ENCODE measurements at regions not wholly inside any gene's neighbourhood (a gene's known extent, or its start where the extent isn't known, plus 50 kb on each side); places are given as distances from the start of the nearest gene placed in this dataset.

DNA sequence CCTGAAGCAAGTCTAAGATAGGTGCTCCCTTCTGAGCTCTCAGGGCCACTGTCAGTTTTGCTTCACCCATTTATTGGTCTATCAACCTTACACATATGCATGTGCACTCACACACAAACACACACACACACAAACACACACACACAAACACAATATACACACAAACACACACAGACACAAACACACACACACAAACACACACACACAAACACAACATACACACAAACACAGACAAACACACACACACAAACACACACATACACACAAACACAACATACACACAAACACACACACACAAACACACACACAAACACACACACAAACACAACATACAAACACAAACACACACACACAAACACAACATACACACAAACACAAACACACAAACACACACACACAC is 181.6 kb upstream of the KLHL29 start:
- DNase-seq (ENCODE audit: low read depth in 2 of 2, low spot score in 1 of 2): no peak

DNA sequence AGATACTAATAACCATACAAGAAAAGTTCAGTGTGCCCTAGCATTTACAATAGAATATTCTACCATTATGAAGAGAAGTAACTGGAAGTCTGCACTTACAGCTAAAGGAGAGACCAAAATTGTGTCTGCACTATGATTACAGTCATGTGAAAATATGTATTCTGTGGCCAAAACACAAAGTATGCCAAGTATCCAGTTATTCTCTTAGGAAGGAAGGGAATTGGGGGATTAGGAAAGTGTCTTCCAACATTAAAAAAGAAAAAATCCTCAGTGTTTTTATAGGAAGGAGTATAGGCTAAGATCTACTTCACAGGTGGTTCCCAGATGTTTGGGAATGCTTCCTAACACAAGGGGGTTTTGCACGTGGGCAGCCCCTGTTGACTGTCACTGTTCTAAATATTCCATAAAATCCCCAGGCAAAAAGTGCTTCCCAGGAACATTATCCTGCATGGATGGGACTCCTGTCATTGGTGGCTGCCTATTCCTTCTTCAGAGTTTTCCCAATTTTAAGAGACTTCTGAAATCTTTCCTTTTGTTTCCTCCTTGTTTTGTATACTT is 180.2 kb upstream of the KLHL29 start:
- no peak for DNase-seq (ENCODE audit: low read depth in 2 of 2, low spot score in 1 of 2)

DNA sequence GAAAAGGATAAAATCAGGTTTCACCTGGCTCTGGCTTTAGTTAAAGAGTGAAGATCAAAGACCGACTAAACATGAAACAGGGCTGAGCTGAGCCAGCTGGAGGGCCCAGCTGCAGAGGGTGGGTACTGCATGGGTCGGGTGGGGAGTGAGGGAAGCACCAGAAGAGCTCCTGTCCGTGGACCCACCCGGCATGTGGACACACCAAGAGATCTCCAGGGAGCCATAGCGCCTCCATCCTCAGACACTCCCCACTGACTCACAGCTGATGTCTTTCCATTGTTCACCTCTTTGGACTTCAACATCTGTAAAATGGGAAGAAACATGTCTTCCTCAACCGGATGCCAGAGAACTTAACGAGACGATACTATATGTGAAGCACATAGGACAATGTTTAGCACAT is 178.3 kb upstream of the KLHL29 start:
- no peak for DNase-seq (ENCODE audit: low read depth in 2 of 2, low spot score in 1 of 2)

DNA sequence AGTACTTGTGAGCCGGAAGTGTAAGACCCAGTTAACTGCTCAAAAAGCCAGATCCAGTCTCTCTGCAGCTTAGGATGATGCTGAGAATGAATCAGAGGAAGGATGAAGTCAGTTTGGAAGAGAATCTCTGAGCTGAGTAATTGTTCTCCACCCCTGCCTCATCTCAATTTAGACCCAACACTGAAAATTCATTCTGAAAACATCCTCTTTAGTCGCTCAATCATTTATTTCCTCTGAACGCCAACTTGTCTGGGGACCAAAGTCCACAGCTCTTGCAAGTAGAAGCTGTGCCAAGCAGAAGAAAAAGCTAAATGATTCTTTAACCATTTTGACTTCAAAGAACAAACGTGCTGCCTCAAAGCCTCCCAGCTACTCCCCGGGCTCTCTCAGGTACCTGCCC is 177.1 kb upstream of the KLHL29 start:
- DNase-seq (ENCODE audit: low read depth in 2 of 2, low spot score in 1 of 2): no peak

DNA sequence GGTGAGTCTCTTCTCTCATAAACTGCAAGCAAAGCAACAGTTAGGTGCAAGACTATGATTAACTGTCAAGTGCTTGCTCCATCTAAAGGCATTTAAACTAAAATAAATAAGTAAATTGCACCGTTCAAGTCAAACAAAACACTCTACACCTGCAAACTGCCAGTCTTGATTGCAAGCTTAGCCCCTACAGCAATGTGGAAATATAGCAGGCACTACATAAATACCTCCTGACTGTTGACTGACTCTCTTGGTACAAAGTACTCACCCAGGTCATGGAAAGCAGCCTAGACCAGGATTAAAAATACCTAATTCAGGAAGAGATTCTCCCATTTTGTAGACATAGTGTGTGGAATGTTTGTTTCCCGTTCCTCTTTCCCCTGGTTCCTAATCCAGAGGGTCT is 176.6 kb upstream of the KLHL29 start:
- no peak for DNase-seq (ENCODE audit: low read depth in 2 of 2, low spot score in 1 of 2)

DNA sequence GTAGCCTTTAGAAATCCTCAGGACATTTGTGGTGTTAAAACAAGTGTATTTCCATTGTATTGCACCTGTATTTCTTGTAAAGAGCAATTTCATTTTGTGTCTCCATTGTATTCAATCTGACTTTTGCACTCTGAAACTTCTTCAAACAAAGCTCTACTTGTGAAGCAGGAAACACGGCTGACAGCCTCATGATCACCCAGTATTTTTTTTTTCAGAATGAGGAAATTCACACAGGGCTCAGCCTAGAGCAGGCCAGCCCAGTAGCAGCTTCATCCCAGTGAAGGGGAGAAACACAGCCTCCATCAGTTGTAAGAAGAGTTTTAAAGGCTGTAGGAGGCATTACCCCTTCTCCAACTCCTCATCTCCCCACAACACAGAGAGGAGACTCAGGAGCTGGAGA is 175.9 kb upstream of the KLHL29 start:
- DNase-seq (ENCODE audit: low read depth in 2 of 2, low spot score in 1 of 2): no peak

DNA sequence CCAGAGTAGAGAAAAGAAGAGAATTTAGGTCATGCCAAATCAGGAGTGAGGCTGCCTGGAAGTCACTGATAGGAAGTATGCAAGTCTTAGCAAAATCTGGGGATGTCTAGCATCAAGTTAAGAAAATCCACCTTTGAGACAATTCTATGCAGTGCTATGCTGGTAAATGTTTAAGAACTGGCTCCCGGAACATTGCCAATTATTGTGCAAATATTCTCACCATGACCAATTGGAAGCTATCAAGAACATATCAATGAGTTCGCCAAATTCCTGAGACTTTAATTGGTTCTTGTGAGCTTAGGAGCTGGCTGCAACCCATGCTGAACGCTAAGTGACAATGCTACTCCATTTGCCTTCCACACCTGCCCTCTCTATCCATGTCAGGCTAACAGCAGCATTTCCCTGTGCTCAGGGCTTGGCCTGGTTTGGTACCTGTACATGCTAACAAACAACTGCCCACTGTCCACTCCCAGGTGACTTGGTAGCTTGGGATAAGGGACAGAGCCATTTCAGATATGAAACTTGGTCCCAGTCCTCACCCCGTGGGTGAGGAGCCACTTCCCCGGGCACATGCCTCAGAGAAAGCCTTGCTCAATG is 172.9 kb upstream of the KLHL29 start:
- DNase-seq (ENCODE audit: low read depth in 2 of 2, low spot score in 1 of 2): no peak

DNA sequence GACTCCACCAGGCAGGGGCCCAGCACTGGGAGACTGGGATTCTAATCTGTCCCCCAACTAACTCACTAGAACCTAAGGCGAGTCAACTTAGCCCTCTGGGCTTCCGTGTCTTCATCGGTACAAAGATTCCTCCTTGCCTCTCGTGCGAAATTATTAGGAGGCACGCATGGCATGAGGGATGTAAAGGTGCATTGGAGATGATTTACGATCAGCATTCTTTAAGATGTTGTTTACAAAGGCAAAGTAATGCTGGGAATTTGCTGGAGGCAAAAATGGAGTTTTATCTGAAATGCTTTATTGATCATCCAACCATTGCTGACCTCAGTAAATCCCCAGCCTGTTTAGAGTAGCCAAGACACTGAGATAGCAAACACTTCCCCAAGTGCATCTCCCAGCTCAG is 171.8 kb upstream of the KLHL29 start:
- DNase-seq (ENCODE audit: low read depth in 2 of 2, low spot score in 1 of 2): no peak

DNA sequence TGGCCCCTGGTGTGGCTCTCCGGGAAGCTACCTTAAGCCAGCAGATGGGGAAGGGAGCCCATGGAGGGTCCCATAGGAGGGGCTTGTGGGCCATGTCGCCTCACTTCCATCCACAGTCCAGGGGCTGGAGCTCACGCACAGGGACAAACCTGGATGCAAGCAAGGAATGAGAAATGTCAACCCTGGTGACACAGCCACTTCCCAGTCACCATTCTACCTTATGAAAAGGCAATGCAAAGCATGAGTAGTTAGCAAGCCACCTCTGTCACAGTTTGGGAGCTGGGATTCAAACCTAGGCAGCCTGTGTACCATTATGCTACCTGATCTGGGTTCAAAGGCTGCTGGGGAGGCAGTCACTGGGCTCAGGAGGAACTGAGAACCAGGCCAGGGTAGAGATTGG is 170.0 kb upstream of the KLHL29 start:
- no peak for DNase-seq (ENCODE audit: low read depth in 2 of 2, low spot score in 1 of 2)

DNA sequence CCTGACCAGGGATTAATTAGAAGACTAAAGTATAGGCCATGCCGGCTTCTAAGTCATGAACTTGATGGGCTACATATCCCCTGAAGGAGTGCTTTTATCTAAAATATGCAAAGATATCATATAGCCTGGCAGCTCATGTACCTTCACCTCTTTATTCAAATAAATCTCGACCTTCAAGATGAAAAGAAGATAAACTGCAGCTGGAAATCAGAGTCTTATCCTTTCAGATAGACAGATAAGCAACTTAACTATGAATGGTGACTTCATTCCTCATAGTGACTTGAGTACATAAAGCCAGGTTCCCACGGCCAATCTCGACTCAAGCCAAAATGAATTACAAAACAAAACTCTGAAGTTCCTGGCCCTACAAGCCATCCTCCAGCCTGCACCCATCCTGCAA is 165.3 kb upstream of the KLHL29 start:
- no peak for DNase-seq (ENCODE audit: low read depth in 2 of 2, low spot score in 1 of 2)

DNA sequence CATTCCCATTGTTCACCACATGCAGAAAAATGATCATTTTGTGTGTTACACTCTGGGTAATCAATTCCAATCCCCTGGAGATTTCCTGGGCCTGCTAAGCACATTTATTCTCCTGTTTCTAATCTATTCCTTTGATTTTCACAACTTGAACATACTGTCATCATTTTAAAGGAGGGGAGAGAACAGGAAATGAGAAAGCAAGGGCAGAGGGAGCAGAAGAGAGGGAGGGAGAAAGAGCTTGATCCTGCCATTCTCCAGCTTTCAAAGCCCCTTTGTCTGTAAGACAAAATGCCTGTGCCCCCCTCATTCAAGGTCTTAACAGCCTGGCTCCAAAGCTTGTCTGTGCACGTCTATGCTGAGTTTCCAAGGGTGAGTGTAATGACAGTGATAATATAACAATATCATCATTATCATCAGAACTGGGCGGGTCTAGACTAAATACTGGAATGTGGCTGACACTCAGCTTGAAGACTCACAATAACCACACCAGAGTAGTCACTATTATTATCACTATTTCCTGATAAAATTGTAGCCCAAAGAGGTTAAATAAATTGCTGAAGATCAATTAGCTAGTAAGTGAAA is 164.4 kb upstream of the KLHL29 start:
- no peak for DNase-seq (ENCODE audit: low read depth in 2 of 2, low spot score in 1 of 2)

DNA sequence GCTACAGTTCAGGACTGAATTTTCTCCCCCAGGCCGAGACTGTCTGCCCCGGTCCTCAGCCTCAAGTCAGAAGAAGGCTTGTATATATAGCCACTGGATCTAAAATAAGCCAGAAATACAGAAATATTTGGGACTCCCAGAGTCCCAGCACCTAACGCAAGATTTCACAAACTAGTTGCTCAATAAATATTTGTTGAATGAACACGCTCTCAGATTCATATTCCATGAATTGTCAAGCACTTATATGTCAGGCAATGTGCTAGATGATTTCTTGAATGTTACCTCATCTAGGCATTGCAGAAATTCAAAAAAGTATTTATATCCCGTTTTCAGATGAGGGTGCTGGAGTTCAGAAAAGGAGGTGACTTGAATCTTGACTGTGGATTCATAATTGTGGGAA is 163.7 kb upstream of the KLHL29 start:
- no peak for DNase-seq (ENCODE audit: low read depth in 2 of 2, low spot score in 1 of 2)

DNA sequence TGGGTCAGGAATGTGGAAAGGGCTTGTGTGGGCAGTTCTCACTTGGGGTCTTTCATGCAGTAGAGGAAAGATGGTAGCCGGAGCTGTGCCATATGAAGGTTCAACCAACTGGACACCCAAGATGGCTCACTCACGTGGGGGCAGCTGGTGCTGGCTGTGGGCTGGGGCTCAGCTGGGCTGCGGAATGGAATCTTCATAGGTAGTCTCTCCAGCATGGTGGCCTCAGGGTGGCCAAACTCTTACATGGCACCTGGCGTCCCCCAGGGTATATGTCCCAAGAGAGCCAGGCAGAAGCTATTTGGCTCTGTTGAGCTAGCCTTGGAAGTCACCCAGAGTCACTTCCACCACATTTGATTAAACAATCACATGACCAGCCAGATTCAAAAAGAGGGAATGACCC is 163.1 kb upstream of the KLHL29 start:
- DNase-seq (ENCODE audit: low read depth in 2 of 2, low spot score in 1 of 2): no peak

DNA sequence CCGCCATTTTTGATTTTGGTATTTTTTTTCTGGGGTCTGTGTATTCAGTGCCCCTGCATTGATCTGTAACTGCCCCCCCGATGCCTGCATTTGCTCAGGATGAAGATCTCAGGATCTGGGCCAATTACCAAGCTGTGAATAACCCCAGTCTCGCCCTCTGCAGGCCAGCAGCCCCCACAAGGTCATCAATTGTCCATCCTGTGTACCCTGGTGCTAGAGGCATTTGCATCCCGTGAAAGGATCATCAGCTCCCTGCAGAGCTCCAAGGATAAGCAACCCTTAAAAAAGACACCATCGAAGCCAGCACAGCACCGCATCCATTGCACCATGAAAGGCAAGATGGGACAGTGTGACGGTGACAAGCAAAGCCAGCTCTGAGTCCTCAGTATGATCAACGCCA is 154.1 kb upstream of the KLHL29 start:
- no peak for DNase-seq (ENCODE audit: low read depth in 2 of 2, low spot score in 1 of 2)

DNA sequence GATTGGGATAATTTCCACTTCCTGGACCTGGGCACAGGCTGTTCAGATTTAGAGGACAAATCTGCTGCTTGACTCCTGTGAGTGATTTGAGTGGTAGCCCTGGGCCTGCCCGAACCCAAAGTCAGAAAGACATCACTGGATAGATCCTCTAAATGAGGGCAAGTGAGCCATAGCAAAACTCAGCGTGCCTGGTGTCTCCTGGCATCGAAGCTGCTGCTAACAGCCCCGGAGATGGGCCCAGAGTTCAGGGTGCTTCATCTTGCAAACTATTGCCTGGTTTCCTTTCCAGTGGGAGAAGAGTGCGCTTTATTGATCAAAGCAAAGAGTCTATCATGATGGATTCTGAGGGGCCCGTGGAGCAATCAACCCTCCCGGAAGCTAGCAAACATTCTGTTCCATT is 153.1 kb upstream of the KLHL29 start:
- DNase-seq (ENCODE audit: low read depth in 2 of 2, low spot score in 1 of 2): no peak

DNA sequence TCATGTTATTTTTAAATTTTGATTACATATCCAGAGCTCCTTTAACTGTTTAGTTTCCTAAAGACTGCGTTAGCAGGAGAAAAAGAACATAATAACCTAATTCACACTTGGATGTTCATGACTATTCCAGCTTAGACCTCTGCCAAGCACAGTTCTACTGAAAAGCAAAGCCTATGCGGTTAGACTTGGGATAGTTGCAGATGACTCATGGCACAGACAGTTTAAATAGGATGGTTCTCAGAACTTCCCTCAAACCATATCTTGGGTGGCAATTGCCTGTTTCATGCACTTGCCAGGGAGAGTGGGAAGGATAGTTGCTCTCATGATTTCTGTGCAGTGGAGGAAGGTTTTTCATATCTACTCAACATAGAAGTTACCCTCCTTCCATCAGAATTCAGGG is 149.7 kb upstream of the KLHL29 start:
- DNase-seq (ENCODE audit: low read depth in 2 of 2, low spot score in 1 of 2): no peak

DNA sequence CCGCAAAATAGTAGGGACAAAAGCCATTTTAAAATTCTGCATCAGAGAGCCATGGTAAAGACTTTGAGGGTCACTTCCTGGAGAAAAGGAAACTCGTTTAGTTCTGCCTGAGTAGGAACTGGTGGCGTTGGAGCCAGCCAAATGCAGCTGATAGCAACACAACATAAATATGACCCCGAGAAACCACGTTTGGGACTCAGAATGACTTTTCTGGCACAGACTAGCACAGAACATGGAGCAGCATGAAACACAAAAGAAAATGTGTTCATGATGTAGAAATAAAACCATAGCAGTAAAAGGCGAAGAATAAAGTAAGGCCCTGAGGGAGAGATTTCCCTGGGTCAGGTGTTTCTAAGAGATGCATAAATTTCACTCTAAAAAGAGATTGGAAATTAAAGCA is 149.2 kb upstream of the KLHL29 start:
- DNase-seq (ENCODE audit: low read depth in 2 of 2, low spot score in 1 of 2): no peak

DNA sequence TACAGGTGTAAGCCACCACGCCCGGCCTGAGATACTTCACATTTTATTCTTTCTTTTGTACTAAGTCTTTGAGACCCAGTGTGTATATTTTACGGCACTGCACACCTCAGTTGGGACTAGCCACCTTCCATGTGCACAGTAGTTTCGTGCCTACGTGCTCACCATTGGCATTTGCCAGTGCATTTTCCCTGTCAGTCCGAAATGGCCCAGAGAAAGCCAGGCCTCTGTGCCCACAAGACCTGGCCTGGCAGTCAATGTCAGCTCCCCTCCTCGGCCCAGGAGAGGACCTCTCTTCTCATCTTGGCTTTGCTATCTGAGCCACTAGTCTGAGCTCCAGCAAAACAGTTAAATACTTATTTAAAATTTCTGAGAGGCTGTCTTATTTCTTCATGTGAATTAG is 147.8 kb upstream of the KLHL29 start:
- DNase-seq (ENCODE audit: low read depth in 2 of 2, low spot score in 1 of 2): no peak

DNA sequence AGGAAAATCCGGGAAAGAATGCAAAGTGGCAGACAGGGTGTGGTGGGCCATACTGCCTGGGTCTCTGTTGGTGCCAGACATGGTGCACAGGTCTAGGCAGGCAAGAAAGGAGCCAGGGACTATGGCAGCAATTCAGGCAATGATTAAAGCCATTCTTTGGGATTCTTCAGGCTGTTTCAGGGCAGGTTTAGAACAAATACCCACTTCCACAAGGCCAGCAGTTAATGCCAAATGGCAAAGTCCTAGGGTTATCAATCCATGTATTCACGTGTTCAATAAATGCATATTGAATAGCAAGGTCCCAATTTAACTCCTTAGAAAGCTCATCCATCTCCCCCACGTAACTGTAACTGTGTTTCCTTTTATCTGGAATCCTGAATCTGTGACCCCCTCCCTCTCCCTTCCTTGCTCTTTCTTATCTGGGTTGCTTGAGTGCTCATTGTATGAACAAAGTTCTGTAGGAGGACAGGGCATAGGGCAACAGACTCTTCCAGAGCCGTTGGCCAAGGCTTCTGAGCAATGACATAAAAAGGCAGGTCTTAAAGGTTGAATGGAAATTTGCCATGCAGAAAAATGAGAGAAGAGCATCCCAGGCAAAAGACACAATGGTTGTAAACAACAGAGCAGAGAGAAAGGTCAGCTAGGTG is 146.8 kb upstream of the KLHL29 start:
- no peak for DNase-seq (ENCODE audit: low read depth in 2 of 2, low spot score in 1 of 2)

DNA sequence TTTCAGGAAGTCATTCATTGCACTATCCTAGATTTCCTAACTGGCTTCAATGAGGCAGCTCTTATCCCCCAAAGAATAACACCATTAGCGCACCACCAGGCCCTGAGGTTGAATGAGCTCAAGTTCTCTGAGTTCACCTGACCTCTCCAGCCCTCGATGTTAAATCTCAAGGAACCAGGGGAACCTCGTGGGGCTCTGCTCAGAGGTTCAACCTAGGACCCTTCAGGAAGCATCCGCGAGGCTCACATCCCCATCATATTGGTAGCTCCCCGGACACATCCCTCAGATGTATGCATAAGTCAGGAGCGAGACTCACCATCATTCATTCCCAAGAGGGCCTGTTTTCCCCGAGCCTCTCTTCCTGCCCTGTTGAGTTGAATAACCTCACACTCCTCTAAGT is 145.6 kb upstream of the KLHL29 start:
- no peak for DNase-seq (ENCODE audit: low read depth in 2 of 2, low spot score in 1 of 2)

DNA sequence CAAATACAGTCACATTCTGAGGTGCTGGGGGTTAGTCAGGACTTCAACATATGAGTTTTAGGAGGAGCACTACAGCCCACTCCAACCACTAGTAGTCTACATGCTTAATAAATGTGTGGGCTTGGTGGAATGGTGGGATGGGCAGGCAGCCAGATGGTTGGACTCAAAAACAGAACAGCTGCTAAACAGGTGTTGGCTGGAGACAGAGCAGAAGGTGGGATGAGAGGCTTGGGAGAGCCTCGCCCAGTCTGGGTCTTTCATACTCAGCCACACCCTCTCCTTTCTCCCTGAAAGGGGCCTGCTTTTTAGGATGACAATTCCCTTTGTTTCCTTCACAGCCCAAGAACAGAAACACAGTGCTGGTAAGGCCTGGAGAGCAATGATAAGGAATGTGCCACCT is 143.9 kb upstream of the KLHL29 start:
- no peak for DNase-seq (ENCODE audit: low read depth in 2 of 2, low spot score in 1 of 2)

DNA sequence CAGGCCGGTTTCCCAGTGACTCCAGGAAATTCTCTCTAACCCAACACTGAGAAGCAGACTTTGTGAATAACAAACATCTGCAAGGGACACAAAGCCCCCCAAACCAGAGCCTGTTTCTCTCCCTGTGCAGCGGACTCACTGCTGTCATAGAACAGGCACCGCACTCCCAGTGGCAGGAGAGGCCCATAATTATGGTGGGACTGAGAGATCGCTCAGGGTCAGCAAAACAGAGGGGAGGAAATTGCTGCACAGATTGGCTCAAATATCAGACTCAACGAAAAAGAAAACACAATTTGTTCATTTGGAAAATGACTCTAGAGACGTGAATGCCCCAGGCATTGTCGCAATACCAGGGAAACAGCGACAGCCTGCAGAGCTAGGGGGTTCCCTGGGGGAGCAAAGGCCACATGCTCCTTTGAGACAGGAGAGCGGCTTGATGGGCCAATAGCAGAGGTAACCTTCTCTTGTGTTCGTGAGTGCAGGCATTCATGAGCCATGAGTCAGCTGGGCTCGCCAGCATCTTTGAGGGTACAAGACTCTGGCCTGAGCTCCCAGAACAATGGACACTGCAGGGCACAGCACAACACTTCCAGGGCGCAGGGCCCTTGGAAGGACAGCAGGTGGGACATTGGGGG is 143.3 kb upstream of the KLHL29 start:
- no peak for DNase-seq (ENCODE audit: low read depth in 2 of 2, low spot score in 1 of 2)
